Activated CD8-positive, alpha-beta memory T cell treated with anti-CD3 and anti-CD28 coated beads, Interleukin-2, amount 50 U/mL, for 1 hour (primary cell): ENCODE measurements at regions not wholly inside any gene's neighbourhood (a gene's known extent, or its start where the extent isn't known, plus 50 kb on each side); places are given as distances from the start of the nearest gene placed in this dataset.

ENCODE experiments used
- DNase-seq: peaks from one replicate; pipeline ENCODE4 v3.0.0-alpha.2; 2020; ENCODE audit errors: extremely low read depth

DNA sequence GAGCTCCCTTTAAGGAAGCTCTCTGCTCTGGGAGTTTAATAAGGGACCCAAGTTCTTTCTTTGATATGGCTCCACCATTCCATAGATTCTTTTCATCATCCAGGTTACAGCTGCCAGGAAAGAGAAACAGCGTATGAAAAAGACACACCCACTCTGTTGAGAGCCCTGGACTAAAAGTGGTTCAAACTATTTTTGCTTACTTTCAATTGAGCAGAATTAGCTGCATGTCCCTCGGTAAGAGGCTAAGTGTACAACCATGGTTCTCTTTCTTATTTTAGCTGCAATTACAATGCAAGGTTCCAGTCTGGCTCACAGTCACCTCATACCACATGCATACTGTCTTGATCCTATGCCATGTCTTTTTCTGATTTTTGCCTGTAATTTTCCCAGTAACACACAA, 1288.3 kb downstream of the NSUN3 start:
- no peak for DNase-seq

- no peak for DNase-seq
These were observed 1289.6 kb downstream of the NSUN3 start for GRCh38 chr3:95352471-95352870.

DNA sequence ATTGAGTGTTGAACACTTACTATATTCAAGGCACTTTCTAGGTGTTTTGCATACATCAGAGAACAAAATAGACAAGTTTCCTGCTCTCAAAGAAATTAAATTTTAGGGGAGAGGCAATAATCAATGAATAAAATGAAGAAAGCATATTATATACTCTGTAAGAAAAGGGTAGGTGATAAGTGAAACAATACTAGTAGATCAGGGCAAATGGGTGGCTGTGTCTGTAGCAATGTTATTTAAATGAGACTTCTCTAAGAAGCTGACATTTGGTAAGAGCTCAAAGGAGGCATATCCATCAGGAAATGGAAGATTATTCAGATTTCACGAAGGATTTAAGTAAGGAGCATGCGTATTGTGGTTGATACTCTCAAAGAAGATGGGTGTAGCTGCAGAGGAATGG, 1291.6 kb downstream of the NSUN3 start:
- no peak for DNase-seq

GRCh38 chr3:95356764-95357501, 1294.1 kb downstream of the NSUN3 start:
- no peak for DNase-seq

DNA sequence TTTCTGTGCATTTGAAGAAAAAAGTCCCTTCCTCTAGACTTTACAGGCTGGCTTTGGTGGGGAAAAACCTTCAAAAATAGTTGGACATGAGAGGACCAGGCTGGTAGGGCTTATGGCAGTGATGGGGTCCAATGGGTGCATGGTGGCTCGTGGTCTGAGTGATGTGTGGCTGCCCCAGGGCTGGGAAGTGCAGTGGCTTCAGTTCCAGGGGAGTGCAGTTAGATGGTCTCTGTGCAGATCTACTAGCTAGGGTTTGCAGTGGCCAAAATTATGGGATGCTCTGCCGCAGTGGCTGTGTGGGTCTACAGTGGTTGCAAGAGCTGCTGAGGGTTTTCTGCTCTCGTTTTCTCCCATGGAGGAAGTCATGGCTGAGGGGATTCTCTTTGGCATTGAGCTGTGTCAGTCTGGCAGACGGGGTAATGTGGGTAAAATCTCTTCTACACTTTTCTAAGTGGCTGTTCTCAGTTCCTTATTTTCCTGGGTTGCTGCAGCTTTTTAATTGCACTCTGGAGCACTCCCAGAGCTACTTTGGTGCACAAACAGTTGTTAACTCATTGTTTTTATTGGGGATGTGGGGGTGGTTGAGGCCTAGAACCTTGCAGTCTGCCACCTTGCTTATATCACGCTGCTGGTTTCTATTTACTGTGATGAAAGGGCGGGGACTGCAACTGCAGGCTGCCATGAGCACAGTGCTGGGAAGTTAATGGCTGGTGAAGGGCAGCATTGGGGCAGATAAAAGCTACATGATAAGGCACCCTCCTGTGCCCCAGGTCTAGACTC, 1324.6 kb downstream of the NSUN3 start:
- DNase-seq: no peak

DNA sequence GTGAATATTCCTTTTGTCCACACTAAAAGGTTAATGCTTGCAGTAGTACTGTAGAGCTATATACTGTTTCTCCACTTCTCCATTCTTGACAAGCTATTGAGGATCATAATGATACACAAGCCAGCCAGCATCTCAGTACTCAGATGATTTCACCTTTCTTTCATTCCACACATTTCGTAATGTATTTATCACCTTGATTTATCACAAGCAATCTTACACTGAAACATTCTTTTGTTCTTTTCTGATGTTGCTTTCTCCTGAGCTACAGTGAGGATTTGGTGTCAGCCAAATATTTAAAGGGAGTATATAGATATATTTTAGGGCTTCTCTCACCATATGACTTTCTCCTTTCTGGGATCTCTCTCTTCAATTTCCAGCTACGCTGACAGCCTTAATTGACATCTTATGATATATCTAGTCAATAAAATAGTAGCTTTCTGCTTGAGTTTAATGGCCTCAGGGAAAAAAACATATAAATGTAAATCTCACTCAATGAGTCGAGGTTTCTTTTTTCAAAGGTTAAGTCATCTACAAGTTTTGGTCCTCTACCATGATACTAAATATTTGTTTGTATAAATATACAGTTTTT, 1327.0 kb downstream of the NSUN3 start:
- no peak for DNase-seq

DNA sequence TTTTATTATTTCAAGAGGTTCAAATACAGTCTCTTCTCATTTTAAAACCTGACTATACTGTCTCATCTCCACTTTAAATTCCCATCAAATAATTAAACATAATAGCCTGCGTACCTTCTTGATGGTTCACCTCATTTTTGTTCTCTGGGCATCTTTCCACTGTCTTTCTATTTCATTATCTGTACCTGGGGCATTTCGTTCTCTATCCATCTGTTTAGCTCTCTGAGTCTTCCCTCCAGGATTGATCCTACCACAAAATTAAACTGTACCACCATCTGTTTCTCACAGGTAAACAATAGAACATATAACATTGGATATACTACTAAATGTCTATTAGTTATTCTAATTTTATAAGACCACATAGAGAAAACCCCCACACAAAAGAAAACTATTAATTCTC, 1331.4 kb downstream of the NSUN3 start:
- DNase-seq: no peak

- DNase-seq: no peak
These were observed 1336.7 kb downstream of the NSUN3 start for GRCh38 chr3:95399585-95399984.

DNA sequence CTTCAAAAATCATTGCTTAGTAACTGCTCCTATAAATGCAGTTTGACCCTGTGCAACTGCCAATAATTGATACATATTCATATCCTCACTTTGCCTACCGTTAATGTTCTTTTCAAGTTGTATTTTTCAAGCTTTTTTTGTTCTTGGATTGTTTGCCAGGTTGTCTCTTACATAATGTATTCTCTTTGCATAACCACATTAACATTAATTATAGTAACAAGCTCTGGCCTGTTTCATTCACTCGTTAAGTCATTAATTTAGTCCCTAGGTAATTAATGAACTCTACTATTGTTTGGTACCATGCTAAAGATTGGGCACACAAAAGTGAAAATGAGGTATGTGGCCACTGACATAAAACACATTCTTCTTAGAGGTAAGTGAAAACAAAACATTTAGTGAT, 1338.8 kb downstream of the NSUN3 start:
- no peak for DNase-seq

DNA sequence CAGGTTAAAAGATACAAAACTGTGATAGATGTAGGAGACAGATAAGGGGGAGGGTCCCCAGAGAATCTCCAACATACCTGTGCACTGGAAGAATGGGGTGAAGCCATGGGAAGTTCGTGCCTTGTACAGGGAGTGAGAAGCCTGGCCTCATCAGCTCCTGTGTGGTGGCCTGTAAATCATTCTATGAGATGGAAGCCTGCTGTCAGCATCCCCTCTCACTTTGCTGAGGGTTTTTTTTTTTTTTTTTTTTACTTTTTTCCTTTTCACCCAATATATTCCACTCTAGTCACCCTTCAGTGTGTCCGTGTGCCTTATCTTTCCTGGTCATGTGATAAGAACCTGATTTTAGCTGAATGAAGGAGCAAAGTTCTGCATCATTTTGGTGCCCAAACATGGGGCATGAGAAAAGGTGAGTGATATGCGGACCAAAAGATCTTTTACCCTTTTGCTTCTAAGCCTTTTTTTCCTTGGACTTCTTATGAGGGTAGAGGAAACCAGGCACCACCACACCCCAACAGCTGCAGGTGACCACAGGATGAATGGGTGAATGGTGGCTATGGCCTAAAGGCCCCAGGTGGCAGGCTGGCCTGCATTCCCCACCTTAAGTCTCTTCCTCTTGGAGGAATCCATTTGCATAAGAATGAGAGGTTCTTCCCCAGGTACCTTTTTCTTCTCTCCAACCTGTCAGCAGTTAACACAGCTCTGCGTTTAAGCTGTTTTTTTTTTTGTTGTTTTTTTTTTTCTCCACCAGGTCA, 1345.0 kb downstream of the NSUN3 start:
- DNase-seq: no peak

GRCh38 chr3:95408464-95408862, 1345.6 kb downstream of the NSUN3 start:
- no peak for DNase-seq

GRCh38 chr3:95418251-95418650, 1355.4 kb downstream of the NSUN3 start:
- no peak for DNase-seq

- DNase-seq: no peak
These were observed 1361.4 kb downstream of the NSUN3 start for GRCh38 chr3:95424279-95424678.

DNA sequence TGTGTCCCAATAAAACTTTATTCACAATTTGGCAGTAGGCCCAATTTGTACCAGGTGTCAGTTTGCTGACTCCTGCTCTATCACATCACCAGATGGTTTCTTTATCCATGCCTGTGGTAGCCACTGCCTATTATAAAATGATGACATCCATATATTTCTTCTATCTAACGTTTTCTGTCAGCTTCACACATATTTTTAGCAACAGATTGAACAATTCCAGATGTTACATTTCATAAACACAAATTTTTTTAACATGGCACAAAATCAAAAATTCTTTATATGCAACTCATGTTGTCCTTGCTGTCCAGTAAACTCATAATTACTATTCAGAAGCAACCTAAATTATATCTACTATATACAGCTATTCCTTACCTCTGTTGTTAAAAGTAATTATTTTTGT, 1371.6 kb downstream of the NSUN3 start:
- DNase-seq: no peak

- no peak for DNase-seq
These were observed 1374.5 kb downstream of the NSUN3 start for GRCh38 chr3:95437409-95437808.

- no peak for DNase-seq
These were observed 1375.4 kb downstream of the NSUN3 start for GRCh38 chr3:95438274-95438673.

- no peak for DNase-seq
These were observed 1371.6 kb upstream of the EPHA6 start for GRCh38 chr3:95442766-95443165.

DNA sequence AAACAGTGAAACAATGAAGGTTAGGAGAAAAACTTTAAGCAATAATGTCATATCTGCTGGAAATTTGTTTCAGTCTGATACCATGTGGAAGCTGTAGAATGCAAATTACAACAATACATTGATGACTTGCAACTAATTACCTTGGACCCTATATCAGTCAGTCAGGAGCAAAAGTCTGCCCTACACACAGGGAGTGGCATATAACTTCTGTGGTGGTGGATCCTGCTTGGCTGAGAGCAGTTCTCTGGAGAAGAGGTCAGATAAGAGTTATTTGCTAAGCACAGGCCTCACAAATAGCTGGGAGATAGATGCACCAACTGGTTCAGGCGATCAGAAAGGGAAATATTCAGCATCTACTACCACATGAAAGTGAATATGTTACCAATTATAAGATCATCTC, 1364.6 kb upstream of the EPHA6 start:
- no peak for DNase-seq

DNA sequence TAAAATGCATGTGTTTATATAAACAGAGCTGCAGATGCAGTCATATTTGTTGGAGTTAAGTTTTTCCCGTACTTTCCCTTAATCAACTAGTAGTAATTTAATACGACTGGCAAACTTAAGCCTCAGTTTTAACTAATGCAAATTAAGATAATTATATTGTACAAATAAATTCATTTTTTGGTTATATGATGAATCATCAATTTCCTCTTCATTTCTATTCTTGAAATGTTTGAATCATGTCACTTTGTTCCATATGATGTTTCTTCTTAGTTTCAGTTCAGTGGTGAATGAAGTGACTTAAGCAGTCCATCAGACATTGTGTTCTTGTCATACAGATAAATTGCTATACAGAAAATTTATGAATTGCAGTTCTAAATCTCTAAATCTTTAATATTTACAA, 1361.2 kb upstream of the EPHA6 start:
- DNase-seq: no peak

- no peak for DNase-seq
These were observed 1357.6 kb upstream of the EPHA6 start for GRCh38 chr3:95456835-95457234.

DNA sequence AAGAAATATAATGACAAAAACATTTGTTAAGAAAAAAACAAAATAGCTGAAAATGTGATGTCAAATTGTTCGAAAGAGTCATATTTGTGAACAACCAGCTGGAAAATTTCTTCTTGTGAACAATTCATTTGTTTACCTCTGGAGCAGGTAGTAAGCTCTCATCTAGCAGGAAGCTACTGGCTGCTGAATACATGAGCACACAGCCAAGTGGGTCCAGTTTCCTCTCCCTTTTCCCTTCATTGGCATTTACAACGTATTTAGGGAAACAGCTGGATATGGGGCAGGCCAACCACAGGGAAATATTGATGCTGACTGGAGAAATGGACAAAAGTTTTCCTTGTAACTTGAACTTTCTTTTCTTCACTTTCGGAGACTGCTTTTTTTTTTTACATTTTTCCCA, 1354.7 kb upstream of the EPHA6 start:
- no peak for DNase-seq

DNA sequence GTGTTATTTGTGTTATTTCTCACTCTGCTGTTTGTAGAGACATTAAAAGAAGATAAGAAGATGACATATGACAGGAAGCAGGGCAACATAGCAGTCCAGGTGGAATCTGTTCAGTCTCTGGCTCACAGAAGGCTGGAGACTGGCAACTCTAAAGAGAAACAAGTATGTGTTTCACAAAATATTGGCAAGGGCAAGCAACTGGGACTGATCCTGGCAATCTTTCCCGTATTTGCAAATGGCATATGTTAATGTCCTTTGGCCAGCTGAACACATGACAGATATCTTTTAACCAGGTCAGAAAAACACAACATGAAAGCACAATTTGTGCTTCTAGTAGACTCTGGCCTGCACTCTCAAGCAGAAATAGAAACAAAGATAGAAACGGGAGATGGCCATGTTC, 1354.1 kb upstream of the EPHA6 start:
- DNase-seq: no peak
